HepG2 (cell line): ENCODE measurements at regions not wholly inside any gene's neighbourhood (a gene's known extent, or its start where the extent isn't known, plus 50 kb on each side); places are given as distances from the start of the nearest gene placed in this dataset.

Experiments
- FOXC1 ChIP-seq: sonication (generic); formaldehyde crosslinking; IDR thresholded peaks from 2 replicates; pipeline ENCODE4 v1.8.0; 2022; ENCODE audit warnings: mild to moderate bottlenecking, missing genetic modification reagents, borderline replicate concordance
- NRL ChIP-seq: sonication (generic); formaldehyde crosslinking; IDR thresholded peaks from 2 replicates; pipeline ENCODE4 v1.5.0; 2020; ENCODE audit warnings: missing genetic modification reagents, mild to moderate bottlenecking, moderate library complexity, borderline replicate concordance
- POLR2A ChIP-seq, 2 experiments: IDR thresholded peaks; 2 replicates each; pipeline ENCODE4 v1.6.1; 2011; ENCODE audit warnings: low read depth in 2 of 2, low read length in 2 of 2, mild to moderate bottlenecking in 1 of 2, moderate library complexity in 1 of 2; ENCODE audit not compliant: insufficient read depth in 1 of 2
- TEAD3 ChIP-seq: optimal IDR thresholded peaks from 2 replicates; pipeline ENCODE3; 2016; ENCODE audit warnings: borderline replicate concordance
- TGIF2 ChIP-seq: IDR thresholded peaks from 2 replicates; pipeline ENCODE4 v1.6.1; 2016; ENCODE audit warnings: control low read depth, missing compliant biosample characterization
- ZBTB38 ChIP-seq: sonication (generic); formaldehyde crosslinking; IDR thresholded peaks from 2 replicates; pipeline ENCODE4 v1.5.1; 2020; ENCODE audit warnings: mild to moderate bottlenecking, missing genetic modification reagents
- ZNF44 ChIP-seq: sonication (generic); formaldehyde crosslinking; IDR thresholded peaks from 2 replicates; pipeline ENCODE4 v1.5.1; 2020; ENCODE audit warnings: mild to moderate bottlenecking, missing genetic modification reagents
- ZNF720 ChIP-seq: sonication (generic); formaldehyde crosslinking; IDR thresholded peaks from 2 replicates; pipeline ENCODE4 v1.4.0; 2020; ENCODE audit warnings: missing genetic modification reagents
- ZNF780A ChIP-seq: sonication (generic); formaldehyde crosslinking; IDR thresholded peaks from 2 replicates; pipeline ENCODE4 v1.8.0; 2022; ENCODE audit warnings: mild to moderate bottlenecking, missing genetic modification reagents, moderate library complexity
- ZNF790 ChIP-seq: sonication (generic); formaldehyde crosslinking; IDR thresholded peaks from 2 replicates; pipeline ENCODE4 v1.8.0; 2022; ENCODE audit warnings: missing genetic modification reagents, mild to moderate bottlenecking, borderline replicate concordance
- TF ChIP-seq, protein P1 (sequence below): sonication (generic); formaldehyde crosslinking; IDR thresholded peaks from 2 replicates; pipeline ENCODE4 v1.4.0; 2020; ENCODE audit warnings: missing genetic modification reagents
- TF ChIP-seq, protein P2 (sequence below): sonication (generic); formaldehyde crosslinking; IDR thresholded peaks from 2 replicates; pipeline ENCODE4 v1.5.1; 2020; ENCODE audit warnings: missing genetic modification reagents, mild to moderate bottlenecking, borderline replicate concordance
- TF ChIP-seq, protein P3 (sequence below): sonication (generic); formaldehyde crosslinking; IDR thresholded peaks from 2 replicates; pipeline ENCODE4 v1.4.0; 2020; ENCODE audit warnings: missing genetic modification reagents

DNA sequence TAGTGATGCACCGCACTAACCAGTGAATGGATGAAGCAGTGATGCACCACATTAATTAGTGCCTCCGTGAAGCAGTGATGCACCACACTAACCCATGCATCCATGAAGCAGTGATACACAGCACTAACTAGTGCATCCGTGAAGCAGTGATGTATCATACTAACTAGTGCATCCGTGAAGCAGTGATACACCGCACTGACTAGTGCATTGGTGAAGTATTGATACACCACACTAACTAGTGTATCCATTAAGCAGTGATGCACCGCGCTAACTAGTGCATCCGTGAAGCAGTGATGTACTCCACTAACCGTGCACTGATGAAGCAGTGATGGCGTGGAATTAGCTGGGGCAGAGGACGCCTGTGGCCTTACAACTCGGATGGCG is 80.6 kb upstream of the NKD1 start (continued):
- TF ChIP-seq, protein P1, sequence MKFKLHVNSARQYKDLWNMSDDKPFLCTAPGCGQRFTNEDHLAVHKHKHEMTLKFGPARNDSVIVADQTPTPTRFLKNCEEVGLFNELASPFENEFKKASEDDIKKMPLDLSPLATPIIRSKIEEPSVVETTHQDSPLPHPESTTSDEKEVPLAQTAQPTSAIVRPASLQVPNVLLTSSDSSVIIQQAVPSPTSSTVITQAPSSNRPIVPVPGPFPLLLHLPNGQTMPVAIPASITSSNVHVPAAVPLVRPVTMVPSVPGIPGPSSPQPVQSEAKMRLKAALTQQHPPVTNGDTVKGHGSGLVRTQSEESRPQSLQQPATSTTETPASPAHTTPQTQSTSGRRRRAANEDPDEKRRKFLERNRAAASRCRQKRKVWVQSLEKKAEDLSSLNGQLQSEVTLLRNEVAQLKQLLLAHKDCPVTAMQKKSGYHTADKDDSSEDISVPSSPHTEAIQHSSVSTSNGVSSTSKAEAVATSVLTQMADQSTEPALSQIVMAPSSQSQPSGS (CRISPR knock-in tag): no peak
- 0 out of 2 replicates have a peak, but pooled peaks have one; percentile 0 for TF ChIP-seq NRL (CRISPR knock-in tag)
- peak; percentile 18 for TF ChIP-seq TEAD3 (CRISPR knock-in tag)
- TF ChIP-seq POLR2A (IDR thresholded peaks at IDR 0.05; ENCODE audit: insufficient read depth in 1 of 2, low read depth in 2 of 2, low read length in 2 of 2): 0 out of 4 replicates have a peak, but pooled peaks of 1 of the 2 experiments have one; percentile 37
- TF ChIP-seq ZNF720 (CRISPR knock-in tag): 0 out of 2 replicates have a peak, but pooled peaks have one; percentile 58
- TF ChIP-seq TGIF2 (CRISPR knock-in tag): 0 out of 2 replicates have a peak, but pooled peaks have one; percentile 20
- TF ChIP-seq FOXC1: 0 out of 2 replicates have a peak, but pooled peaks have one; percentile 2
- TF ChIP-seq ZNF44: 0 out of 2 replicates have a peak, but pooled peaks have one; percentile 68
- 0 out of 2 replicates have a peak, but pooled peaks have one; percentile 42 for TF ChIP-seq ZNF780A (CRISPR knock-in tag)
- 0 out of 2 replicates have a peak, but pooled peaks have one; percentile 51 for TF ChIP-seq ZNF790 (CRISPR knock-in tag)
- TF ChIP-seq, protein P2, sequence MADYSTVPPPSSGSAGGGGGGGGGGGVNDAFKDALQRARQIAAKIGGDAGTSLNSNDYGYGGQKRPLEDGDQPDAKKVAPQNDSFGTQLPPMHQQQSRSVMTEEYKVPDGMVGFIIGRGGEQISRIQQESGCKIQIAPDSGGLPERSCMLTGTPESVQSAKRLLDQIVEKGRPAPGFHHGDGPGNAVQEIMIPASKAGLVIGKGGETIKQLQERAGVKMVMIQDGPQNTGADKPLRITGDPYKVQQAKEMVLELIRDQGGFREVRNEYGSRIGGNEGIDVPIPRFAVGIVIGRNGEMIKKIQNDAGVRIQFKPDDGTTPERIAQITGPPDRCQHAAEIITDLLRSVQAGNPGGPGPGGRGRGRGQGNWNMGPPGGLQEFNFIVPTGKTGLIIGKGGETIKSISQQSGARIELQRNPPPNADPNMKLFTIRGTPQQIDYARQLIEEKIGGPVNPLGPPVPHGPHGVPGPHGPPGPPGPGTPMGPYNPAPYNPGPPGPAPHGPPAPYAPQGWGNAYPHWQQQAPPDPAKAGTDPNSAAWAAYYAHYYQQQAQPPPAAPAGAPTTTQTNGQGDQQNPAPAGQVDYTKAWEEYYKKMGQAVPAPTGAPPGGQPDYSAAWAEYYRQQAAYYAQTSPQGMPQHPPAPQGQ: 0 out of 2 replicates have a peak, but pooled peaks have one; percentile 37
- peak; percentile 90; the same call in 1 of the 2 replicates for TF ChIP-seq ZBTB38 (CRISPR knock-in tag)
- TF ChIP-seq, protein P3, sequence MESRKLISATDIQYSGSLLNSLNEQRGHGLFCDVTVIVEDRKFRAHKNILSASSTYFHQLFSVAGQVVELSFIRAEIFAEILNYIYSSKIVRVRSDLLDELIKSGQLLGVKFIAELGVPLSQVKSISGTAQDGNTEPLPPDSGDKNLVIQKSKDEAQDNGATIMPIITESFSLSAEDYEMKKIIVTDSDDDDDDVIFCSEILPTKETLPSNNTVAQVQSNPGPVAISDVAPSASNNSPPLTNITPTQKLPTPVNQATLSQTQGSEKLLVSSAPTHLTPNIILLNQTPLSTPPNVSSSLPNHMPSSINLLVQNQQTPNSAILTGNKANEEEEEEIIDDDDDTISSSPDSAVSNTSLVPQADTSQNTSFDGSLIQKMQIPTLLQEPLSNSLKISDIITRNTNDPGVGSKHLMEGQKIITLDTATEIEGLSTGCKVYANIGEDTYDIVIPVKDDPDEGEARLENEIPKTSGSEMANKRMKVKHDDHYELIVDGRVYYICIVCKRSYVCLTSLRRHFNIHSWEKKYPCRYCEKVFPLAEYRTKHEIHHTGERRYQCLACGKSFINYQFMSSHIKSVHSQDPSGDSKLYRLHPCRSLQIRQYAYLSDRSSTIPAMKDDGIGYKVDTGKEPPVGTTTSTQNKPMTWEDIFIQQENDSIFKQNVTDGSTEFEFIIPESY (CRISPR knock-in tag): peak; percentile 55
